Nephron (organoid): ENCODE measurements at regions not wholly inside any gene's neighbourhood (a gene's known extent, or its start where the extent isn't known, plus 50 kb on each side); places are given as distances from the start of the nearest gene placed in this dataset.

Experiments used
- H3K27ac Mint-ChIP-seq, 3 experiments: 2 replicates each; pipeline ENCODE4 v1.8.0; 2020; ENCODE audit warnings: mixed read lengths in 3 of 3, mild to moderate bottlenecking in 2 of 3, moderate library complexity in 1 of 3
- H3K27me3 Mint-ChIP-seq: 2 replicates; pipeline ENCODE4 v1.8.0; 2021; ENCODE audit warnings: low read depth, mild to moderate bottlenecking, moderate library complexity, mixed read lengths
- H3K36me3 Mint-ChIP-seq: 2 replicates; pipeline ENCODE4 v1.8.0; 2020; ENCODE audit warnings: low read depth, mixed read lengths
- H3K4me1 Mint-ChIP-seq: 2 replicates; pipeline ENCODE4 v1.8.0; 2020; ENCODE audit warnings: mixed read lengths
- H3K4me3 Mint-ChIP-seq, 3 experiments: 2 replicates each; pipeline ENCODE4 v1.8.0; 2020; ENCODE audit warnings: mild to moderate bottlenecking in 3 of 3, mixed read lengths in 3 of 3, moderate library complexity in 2 of 3
- H3K9me3 Mint-ChIP-seq: 2 replicates; pipeline ENCODE4 v1.8.0; 2020; ENCODE audit warnings: mixed read lengths
- TF ChIP-seq, protein P1 (sequence below), 3 experiments: fragments of 200-600 bp; sonication (generic); IDR thresholded peaks; one replicate each; pipeline ENCODE4 v1.5.0; 2021; ENCODE audit warnings: antibody characterized with exemption in 3 of 3; ENCODE audit not compliant: unreplicated experiment in 3 of 3

DNA sequence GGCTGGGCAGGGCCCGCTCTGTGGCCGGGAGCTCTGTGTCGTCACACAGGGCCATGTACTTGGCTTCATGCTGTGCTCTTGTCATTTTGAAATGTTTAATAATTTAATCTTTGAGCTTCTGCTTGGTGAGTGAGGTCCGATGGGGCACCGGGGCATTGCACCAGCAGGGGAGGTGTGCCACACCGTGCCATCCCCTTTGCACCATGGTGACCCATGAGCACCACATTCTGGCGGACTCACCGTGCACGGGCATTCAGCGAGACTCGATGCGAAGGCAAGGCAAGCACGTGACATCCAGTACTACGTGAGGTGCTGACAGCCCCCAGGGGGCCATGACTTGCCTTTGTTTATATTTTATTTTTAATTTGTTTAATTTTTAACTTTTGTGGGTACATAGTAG, 204.3 kb downstream of the URI1 start:
- H3K36me3 Mint-ChIP-seq, result no peaks in the 10 kb centered on the region
- no peaks in the 10 kb centered on the region for H3K4me1 Mint-ChIP-seq
- H3K4me3 Mint-ChIP-seq, result no peak overlapping the region
- TF ChIP-seq, protein P1, sequence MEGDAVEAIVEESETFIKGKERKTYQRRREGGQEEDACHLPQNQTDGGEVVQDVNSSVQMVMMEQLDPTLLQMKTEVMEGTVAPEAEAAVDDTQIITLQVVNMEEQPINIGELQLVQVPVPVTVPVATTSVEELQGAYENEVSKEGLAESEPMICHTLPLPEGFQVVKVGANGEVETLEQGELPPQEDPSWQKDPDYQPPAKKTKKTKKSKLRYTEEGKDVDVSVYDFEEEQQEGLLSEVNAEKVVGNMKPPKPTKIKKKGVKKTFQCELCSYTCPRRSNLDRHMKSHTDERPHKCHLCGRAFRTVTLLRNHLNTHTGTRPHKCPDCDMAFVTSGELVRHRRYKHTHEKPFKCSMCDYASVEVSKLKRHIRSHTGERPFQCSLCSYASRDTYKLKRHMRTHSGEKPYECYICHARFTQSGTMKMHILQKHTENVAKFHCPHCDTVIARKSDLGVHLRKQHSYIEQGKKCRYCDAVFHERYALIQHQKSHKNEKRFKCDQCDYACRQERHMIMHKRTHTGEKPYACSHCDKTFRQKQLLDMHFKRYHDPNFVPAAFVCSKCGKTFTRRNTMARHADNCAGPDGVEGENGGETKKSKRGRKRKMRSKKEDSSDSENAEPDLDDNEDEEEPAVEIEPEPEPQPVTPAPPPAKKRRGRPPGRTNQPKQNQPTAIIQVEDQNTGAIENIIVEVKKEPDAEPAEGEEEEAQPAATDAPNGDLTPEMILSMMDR (IDR thresholded peaks at IDR 0.05; ENCODE audit: unreplicated experiment in 3 of 3), result no peak
- H3K27me3 Mint-ChIP-seq, result peaks cover 11% of the 10 kb centered on the region
- no peaks in the 10 kb centered on the region for H3K9me3 Mint-ChIP-seq
- no peak overlapping the region for H3K27ac Mint-ChIP-seq

DNA sequence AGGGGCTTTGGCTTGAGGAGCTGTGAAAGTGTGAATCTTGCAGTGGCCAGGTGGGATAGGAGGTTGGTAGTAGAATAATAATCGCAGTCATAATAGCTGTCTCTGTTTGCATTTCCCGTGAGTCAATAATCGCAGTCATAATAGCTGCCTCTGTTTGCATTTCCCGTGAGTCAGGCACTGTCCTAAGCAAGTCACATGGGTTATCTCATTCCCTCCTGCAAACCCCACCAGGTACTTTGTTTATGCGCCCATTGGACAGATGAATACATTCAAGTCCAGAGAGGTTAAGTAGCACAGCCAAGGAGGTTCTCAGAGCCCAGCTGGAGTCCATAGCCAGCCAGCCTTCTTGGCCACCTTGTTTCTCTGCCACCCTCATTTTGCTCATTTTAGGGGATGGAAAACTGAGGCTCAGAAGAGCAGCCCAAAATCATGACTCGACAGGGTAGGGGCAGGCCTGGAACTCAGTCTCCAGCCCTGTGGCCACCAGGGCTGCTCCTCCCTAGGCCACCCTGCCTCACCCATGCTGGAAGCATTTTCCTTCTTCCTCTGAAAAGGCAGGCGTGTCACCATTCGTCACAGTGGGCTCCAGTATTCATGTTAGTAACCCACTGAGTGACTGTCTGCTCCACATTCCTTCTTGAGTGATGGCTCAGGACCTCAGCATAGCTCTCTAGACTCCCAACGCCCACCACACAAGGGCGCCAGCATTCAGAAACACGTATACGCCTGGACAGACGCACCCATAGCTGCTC, 206.2 kb downstream of the URI1 start:
- H3K36me3 Mint-ChIP-seq, result no peaks in the 10 kb centered on the region
- H3K27me3 Mint-ChIP-seq, result peaks cover 13% of the 10 kb centered on the region
- H3K4me3 Mint-ChIP-seq, result no peak overlapping the region
- H3K4me1 Mint-ChIP-seq, result no peaks in the 10 kb centered on the region
- no peak overlapping the region for H3K27ac Mint-ChIP-seq
- TF ChIP-seq, protein P1 (IDR thresholded peaks at IDR 0.05; ENCODE audit: unreplicated experiment in 3 of 3), result no peak
- H3K9me3 Mint-ChIP-seq, result no peaks in the 10 kb centered on the region

DNA sequence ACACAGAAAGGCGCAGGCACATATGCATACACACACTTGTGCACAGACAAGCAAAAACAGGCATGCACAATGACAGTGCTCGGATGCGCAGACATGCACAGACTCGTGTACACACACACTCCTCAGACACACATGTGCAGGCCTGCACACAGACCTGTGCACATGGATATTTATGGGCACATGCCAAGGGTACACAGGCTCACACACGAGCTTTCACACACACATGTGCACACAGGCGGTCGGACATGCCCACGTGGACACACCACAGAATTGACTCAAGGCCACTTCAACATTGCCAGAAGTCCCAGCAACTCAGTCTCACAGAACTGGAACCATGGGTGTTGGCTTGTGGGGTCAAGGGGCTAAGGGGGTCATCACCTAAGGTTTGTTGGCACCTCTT, 206.8 kb downstream of the URI1 start:
- TF ChIP-seq, protein P1 (IDR thresholded peaks at IDR 0.05; ENCODE audit: unreplicated experiment in 3 of 3), result no peak
- Mint-ChIP-seq H3K36me3 (no peaks in the 10 kb centered on the region), H3K9me3 (no peaks in the 10 kb centered on the region), H3K4me1 (peaks cover 2% of the 10 kb centered on the region), H3K27me3 (peaks cover 12% of the 10 kb centered on the region), H3K4me3 (no peak overlapping the region), H3K27ac (no peak overlapping the region)

DNA sequence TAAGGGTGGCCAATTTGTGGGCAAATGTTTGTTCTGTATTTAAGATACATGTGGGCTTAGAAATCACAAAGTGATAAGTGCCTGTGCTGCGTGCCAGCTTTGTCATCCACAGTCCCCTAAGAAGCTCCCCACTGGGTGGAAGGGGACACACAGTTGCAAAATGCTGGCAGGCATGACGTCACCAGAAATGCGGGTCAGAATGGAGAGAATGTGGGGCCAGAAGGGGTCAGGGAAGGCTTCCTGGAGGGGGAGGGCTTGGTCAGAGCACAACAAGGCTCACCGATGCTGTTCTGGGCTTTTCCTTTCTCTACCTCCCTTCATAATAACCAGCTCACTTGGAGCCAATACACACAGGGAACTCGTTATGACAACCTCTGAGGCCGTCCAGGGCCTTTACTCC, 207.3 kb downstream of the URI1 start:
- Mint-ChIP-seq H3K36me3 (no peaks in the 10 kb centered on the region), H3K9me3 (no peaks in the 10 kb centered on the region), H3K4me1 (peaks cover 7% of the 10 kb centered on the region), H3K27ac (no peak overlapping the region), H3K4me3 (no peak overlapping the region), H3K27me3 (peaks cover 12% of the 10 kb centered on the region)
- TF ChIP-seq, protein P1 (IDR thresholded peaks at IDR 0.05; ENCODE audit: unreplicated experiment in 3 of 3), result no peak

DNA sequence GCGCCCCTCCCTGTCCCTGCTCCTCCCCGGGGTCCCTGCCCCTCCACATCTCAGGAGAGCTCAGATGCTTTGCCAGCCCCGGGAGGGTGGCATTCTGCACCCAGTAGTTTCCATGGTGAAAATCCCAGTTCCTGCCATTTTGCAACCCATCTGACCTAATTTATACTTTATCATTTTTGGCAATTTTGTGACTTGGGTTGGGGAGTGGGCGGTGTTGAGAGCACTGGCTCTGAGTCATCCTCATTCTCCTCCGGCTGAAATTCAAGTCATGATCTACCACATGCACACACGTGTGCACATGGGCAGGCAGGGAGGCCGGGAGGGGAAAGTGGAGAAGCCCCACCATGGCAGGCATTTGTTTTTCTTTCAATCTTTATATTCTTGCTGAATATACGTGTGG, 208.6 kb downstream of the URI1 start:
- H3K27ac Mint-ChIP-seq, result no peak overlapping the region
- H3K27me3 Mint-ChIP-seq, result peaks cover 16% of the 10 kb centered on the region
- H3K4me1 Mint-ChIP-seq, result peaks cover 7% of the 10 kb centered on the region
- TF ChIP-seq, protein P1 (IDR thresholded peaks at IDR 0.05; ENCODE audit: unreplicated experiment in 3 of 3), result no peak
- H3K9me3 Mint-ChIP-seq, result no peaks in the 10 kb centered on the region
- H3K4me3 Mint-ChIP-seq, result no peak overlapping the region
- H3K36me3 Mint-ChIP-seq, result no peaks in the 10 kb centered on the region

DNA sequence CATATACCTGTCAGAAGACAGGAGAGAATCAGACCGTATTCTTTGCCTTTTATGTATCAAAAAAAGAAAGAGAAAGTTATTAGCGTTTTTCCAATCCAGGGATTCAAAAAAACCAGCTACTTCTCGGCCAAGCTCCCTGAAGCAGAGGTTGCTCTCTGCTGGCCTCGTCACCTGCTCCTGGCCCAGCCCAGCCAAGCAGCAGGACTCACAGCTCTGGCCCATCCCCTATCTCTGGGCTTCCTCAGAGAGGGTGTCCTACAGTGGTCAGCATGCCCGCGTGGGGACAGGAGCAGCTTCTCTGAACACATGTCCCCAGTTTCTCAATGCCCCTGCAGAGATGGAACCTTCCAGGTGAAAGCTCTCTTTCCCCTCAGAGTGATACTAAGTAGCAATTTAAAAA, 209.0 kb downstream of the URI1 start:
- Mint-ChIP-seq H3K9me3 (no peaks in the 10 kb centered on the region), H3K27ac (no peak overlapping the region)

More for the DNA sequence above, 209.0 kb downstream of the URI1 start:
- Mint-ChIP-seq H3K4me1 (peaks cover 7% of the 10 kb centered on the region), H3K36me3 (no peaks in the 10 kb centered on the region), H3K27me3 (peaks cover 15% of the 10 kb centered on the region), H3K4me3 (no peak overlapping the region)
- TF ChIP-seq, protein P1 (IDR thresholded peaks at IDR 0.05; ENCODE audit: unreplicated experiment in 3 of 3), result no peak
